Adrenal gland (tissue), 5 donors: ENCODE measurements at regions not wholly inside any gene's neighbourhood (a gene's known extent, or its start where the extent isn't known, plus 50 kb on each side); places are given as distances from the start of the nearest gene placed in this dataset.

ENCODE experiments used
- POLR2A ChIP-seq, 2 donors: fragments of 450-650 bp; IDR thresholded peaks; one replicate each; pipeline ENCODE4 v1.6.1; 2017; ENCODE audit warnings: antibody characterized with exemption in 2 of 2, mild to moderate bottlenecking in 2 of 2, moderate library complexity in 1 of 2
- TF ChIP-seq, protein P1 (sequence below), 6 experiments: fragments of 450-650 bp in 4 of 6; fragments of 200-600 bp in 2 of 6; sonication (generic) in 1 of 6; IDR thresholded peaks; 1 replicate in 5 of 6; 2 replicates in 1 of 6; pipeline versions ENCODE4 v1.5.1 to v1.8.0; 2016 to 2021; ENCODE audit warnings: antibody characterized with exemption in 6 of 6, mild to moderate bottlenecking in 2 of 6, moderate library complexity in 1 of 6
- donor health status: DM: no; HTN: no; CAD: no.

DNA sequence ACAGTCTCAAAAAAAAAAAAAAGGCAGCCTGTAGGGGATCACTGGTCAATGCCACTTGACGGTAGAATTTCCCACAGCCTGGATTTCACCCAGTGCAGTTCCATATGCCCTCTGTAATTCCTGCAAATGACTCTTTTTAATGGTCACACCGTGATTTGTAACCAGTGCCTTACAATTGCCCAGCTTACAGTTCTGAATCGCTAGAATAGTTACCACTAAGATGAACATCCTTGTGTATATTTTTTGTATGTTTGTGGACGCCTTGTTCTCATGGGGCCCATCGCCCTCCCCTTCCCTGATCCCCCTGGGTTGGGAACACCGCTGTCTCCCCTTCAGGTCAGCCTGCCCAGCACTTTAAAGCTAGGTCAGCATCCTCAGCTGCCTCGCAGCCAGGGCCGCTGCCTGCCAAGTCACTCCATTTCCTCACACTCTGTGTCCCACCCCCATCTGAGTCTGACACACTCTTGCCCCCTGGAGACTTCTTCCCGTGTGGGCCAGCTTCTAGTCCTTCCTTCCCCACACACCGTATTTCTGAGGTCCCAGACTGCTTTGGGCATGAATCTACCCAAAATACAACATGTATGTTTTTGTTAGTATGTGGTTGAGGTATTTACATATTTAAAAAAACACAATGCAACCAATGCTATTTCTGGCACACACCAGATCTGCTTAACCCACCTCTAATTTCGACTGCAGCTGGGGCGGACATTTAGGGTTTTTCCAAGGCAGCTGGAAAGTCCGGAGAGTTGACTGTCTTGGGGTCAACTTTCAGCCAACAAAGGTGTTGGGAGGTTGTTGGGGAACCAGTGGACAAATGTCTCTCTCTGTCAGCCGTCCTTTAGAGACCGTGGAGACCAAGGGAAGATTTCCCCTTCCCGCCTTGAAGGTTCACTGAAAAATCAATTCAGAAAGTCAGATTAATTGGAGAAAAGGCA lies 120.5 kb upstream of the NEK6 start:
- TF ChIP-seq, protein P1, sequence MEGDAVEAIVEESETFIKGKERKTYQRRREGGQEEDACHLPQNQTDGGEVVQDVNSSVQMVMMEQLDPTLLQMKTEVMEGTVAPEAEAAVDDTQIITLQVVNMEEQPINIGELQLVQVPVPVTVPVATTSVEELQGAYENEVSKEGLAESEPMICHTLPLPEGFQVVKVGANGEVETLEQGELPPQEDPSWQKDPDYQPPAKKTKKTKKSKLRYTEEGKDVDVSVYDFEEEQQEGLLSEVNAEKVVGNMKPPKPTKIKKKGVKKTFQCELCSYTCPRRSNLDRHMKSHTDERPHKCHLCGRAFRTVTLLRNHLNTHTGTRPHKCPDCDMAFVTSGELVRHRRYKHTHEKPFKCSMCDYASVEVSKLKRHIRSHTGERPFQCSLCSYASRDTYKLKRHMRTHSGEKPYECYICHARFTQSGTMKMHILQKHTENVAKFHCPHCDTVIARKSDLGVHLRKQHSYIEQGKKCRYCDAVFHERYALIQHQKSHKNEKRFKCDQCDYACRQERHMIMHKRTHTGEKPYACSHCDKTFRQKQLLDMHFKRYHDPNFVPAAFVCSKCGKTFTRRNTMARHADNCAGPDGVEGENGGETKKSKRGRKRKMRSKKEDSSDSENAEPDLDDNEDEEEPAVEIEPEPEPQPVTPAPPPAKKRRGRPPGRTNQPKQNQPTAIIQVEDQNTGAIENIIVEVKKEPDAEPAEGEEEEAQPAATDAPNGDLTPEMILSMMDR (IDR thresholded peaks at IDR 0.05) = no peak
- no peak for TF ChIP-seq POLR2A (IDR thresholded peaks at IDR 0.05)
